ENCODE measurements at regions not wholly inside any gene's neighbourhood (a gene's known extent, or its start where the extent isn't known, plus 50 kb on each side); places are given as distances from the start of the nearest gene placed in this dataset.

GRCh38 chr17:43338886-43339516 is 59.8 kb upstream of the ARL4D start:
- Histone ChIP-seq H3K4me1 (ENCODE audit: control insufficient read depth, low read length) (peaks cover 10% of the 10 kb centered on the region), H3K27ac (ENCODE audit: low read depth, low read length) (no peak overlapping the region), H3K27me3 (ENCODE audit: control insufficient read depth, low read length) (no peaks in the 10 kb centered on the region), H3K4me3 (ENCODE audit: low read length) (no peak overlapping the region), H3K9me2 (replicated peaks; ENCODE audit: control insufficient read depth, low read length) (no peaks in the 10 kb centered on the region), H3K9me3 (ENCODE audit: control insufficient read depth, insufficient read depth, low read length) (no peaks in the 10 kb centered on the region), H3K79me2 (ENCODE audit: control insufficient read depth, low read length) (no peaks in the 10 kb centered on the region), H3K4me2 (ENCODE audit: low read length) (peak overlapping the region; percentile 17; the same call in 1 of the 2 replicates), H4K20me1 (ENCODE audit: control insufficient read depth, insufficient read depth, low read depth, low read length) (no peaks in the 10 kb centered on the region), H3F3A (ENCODE audit: control insufficient read depth, insufficient read depth) (no peaks in the 10 kb centered on the region; the same call in 1 of the 2 replicates), H3K36me3 (ENCODE audit: control insufficient read depth, low read length) (no peaks in the 10 kb centered on the region)
- TF ChIP-seq EZH2phosphoT487 (IDR thresholded peaks at IDR 0.05; ENCODE audit: borderline replicate concordance, low read length) (no peak), CTCF (IDR thresholded peaks at IDR 0.05; ENCODE audit: low read depth, low read length, poor library complexity, severe bottlenecking) (peak; percentile 76)

- no peak overlapping the region for H3K4me3 ChIP-seq (ENCODE audit: low read length)
- H3K9me3 ChIP-seq (ENCODE audit: control insufficient read depth, insufficient read depth, low read length), result no peaks in the 10 kb centered on the region
- no peak overlapping the region for H3K4me2 ChIP-seq (ENCODE audit: low read length)
- H3K9me2 ChIP-seq (replicated peaks; ENCODE audit: control insufficient read depth, low read length), result no peaks in the 10 kb centered on the region
- no peak overlapping the region for H3K27ac ChIP-seq (ENCODE audit: low read depth, low read length)
- H4K20me1 ChIP-seq (ENCODE audit: control insufficient read depth, insufficient read depth, low read depth, low read length), result no peaks in the 10 kb centered on the region
- no peaks in the 10 kb centered on the region for H3K36me3 ChIP-seq (ENCODE audit: control insufficient read depth, low read length)
- no peaks in the 10 kb centered on the region for H3K79me2 ChIP-seq (ENCODE audit: control insufficient read depth, low read length)
- H3F3A ChIP-seq (ENCODE audit: control insufficient read depth, insufficient read depth), result no peaks in the 10 kb centered on the region; the same call in 1 of the 2 replicates
- TF ChIP-seq EZH2phosphoT487 (IDR thresholded peaks at IDR 0.05; ENCODE audit: borderline replicate concordance, low read length), result no peak
- no peak for TF ChIP-seq CTCF (IDR thresholded peaks at IDR 0.05; ENCODE audit: low read depth, low read length, poor library complexity, severe bottlenecking)
- H3K27me3 ChIP-seq (ENCODE audit: control insufficient read depth, low read length), result no peaks in the 10 kb centered on the region
- peaks cover 17% of the 10 kb centered on the region for H3K4me1 ChIP-seq (ENCODE audit: control insufficient read depth, low read length)
Observed at GRCh38 chr17:43337684-43338428, 60.9 kb upstream of the ARL4D start.

- Histone ChIP-seq H3K4me1 (ENCODE audit: control insufficient read depth, low read length) (peaks cover 17% of the 10 kb centered on the region), H4K20me1 (ENCODE audit: control insufficient read depth, insufficient read depth, low read depth, low read length) (no peaks in the 10 kb centered on the region), H3K27me3 (ENCODE audit: control insufficient read depth, low read length) (no peaks in the 10 kb centered on the region), H3K27ac (ENCODE audit: low read depth, low read length) (no peak overlapping the region), H3K4me2 (ENCODE audit: low read length) (0 out of 2 replicates have a peak overlapping the region, but pooled peaks have one; percentile 20), H3K9me3 (ENCODE audit: control insufficient read depth, insufficient read depth, low read length) (no peaks in the 10 kb centered on the region), H3F3A (ENCODE audit: control insufficient read depth, insufficient read depth) (no peaks in the 10 kb centered on the region; the same call in 1 of the 2 replicates), H3K36me3 (ENCODE audit: control insufficient read depth, low read length) (no peaks in the 10 kb centered on the region), H3K9me2 (replicated peaks; ENCODE audit: control insufficient read depth, low read length) (no peaks in the 10 kb centered on the region), H3K4me3 (ENCODE audit: low read length) (no peak overlapping the region), H3K79me2 (ENCODE audit: control insufficient read depth, low read length) (no peaks in the 10 kb centered on the region)
- TF ChIP-seq EZH2phosphoT487 (IDR thresholded peaks at IDR 0.05; ENCODE audit: borderline replicate concordance, low read length) (no peak), CTCF (IDR thresholded peaks at IDR 0.05; ENCODE audit: low read depth, low read length, poor library complexity, severe bottlenecking) (no peak)
Observed at GRCh38 chr17:43334738-43335402, 63.9 kb upstream of the ARL4D start.
